Nucleus accumbens (tissue), 56 donors: ENCODE measurements at regions not wholly inside any gene's neighbourhood (a gene's known extent, or its start where the extent isn't known, plus 50 kb on each side); places are given as distances from the start of the nearest gene placed in this dataset.

Source experiments
- DNase-seq, 56 donors: peaks; one replicate each; lab custom pipeline; 2025; lab: John Stamatoyannopoulos, UW

DNA sequence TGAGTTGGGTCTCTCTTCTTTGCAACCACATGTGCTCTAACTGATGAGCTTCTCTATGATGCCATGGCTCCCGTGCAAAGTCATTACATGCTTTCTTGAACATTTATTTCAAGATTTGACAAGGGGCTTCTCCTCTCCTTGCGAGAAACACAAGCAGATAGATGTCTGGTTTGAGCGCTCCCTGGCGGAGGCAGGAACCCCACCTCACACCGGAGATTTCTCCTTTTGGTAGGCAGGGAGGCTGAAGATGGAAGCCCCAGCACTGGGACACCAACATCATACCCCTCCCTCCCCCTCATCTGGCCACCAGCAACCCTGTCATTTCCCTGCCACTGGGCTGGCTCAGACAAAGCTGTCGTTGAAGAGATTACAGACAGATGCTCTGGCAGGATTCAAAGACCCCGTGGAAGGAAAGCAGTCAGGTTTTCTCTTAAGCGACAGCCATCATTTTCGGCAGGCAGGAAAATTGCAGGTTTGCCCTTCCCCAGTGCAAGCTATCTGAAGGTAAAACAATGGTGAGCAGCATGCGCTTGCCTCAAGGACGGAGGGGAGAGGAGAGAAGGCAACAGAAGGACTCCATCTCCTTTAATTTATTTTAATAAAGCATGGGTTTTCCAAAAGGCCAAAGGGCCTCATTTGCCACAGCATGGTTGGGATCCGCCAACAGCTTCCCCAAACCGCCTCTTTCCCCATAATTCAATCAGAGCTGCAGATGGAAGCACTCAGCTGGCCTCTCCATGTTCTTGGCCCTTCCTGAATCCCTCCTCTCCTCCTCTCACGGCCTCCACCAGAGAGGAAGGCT is 344.1 kb upstream of the TSHZ3 start:
- no peak for DNase-seq

- no peak for DNase-seq
Measured at GRCh38 chr19:31693933-31694269, 344.7 kb upstream of the TSHZ3 start.

GRCh38 chr19:31694761-31695160 is 345.5 kb upstream of the TSHZ3 start:
- no peak for DNase-seq

- DNase-seq: no peak
Measured at GRCh38 chr19:31699421-31699820, 350.2 kb upstream of the TSHZ3 start.

- no peak for DNase-seq
Measured at GRCh38 chr19:31701146-31701545, 351.9 kb upstream of the TSHZ3 start.

DNA sequence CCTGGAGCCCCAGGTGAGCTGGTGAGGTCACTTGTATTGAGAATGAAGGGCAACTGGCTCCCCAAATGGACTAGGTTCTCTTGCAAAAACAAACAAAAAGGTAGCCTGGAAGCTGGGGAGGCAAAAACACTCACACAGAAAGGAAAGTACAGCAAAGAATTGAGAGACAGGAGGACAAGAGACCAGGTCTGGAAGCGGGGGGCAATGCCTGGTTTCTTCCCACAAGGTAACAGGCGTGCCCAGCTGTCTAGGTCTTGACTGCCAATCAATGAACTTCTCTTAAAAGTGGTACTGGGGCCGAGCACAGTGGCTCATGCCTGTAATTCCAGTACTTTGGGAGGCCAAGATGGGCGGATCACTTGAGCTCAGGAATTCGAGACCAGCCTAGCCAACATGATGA is 356.4 kb upstream of the TSHZ3 start:
- DNase-seq: no peak

DNA sequence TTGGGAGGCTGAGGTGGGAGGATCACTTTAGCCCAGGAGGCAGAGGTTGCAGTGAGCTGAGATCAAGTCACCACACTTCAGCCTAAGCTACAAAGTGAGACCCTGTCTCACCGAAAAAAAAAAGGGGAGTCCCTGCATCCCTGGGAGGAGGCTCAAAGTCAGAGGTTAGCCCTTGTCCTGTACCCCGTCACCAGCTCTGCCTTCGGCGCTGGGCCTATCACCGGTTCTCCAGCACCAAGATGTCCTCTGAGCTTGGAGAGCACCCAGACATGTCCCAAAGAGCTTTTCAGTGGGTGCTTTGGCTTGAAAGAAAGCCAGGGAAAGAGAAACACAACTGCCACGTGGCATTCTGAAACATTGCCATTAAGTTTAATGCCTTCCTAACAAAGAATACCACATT is 356.9 kb upstream of the TSHZ3 start:
- DNase-seq: no peak

DNA sequence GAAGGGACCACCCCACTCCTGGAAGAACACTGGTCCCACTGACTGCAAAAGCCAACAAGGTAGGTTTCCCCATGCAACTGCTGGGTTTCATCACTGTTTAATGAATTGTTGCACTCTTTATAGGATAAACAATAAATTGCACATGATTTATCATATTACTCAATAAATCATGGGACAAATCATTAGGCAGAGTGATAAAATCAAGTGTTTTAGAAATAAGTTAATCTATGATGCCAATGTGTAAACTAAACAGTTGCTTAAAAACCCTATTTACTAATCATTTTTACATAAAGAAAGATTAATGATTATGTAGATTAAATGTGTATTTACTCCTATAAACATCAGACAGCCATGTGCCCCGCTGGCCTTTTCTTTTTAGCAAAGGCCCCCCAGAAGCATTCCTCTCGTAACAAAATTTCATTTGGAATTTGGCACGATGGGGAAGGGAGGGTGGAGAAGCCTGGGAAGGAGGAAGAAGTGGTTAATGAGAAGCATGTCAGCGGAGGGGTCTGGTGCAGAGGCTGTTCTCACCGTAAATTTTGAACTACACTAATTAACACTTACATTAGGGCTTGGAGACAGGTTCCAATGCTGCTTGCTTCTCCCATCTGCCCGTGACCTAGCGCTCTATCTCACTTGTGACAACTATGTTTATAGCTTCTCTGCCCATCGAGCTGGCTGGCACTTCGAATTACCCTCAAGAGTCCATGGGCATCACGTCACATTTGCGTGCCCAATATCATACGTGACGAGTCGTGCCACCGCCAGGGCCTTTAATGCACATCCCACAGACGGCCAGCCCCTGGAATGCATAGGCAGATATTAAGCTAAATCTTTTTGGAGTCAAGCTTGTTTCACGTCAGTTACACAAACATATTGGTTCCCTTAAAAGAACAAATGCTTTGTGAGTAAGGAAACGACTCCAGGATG is 357.7 kb upstream of the TSHZ3 start:
- DNase-seq: no peak

GRCh38 chr19:31708520-31708919 is 359.3 kb upstream of the TSHZ3 start:
- DNase-seq: no peak

- DNase-seq: no peak
Measured at GRCh38 chr19:31709476-31709875, 360.2 kb upstream of the TSHZ3 start.

DNA sequence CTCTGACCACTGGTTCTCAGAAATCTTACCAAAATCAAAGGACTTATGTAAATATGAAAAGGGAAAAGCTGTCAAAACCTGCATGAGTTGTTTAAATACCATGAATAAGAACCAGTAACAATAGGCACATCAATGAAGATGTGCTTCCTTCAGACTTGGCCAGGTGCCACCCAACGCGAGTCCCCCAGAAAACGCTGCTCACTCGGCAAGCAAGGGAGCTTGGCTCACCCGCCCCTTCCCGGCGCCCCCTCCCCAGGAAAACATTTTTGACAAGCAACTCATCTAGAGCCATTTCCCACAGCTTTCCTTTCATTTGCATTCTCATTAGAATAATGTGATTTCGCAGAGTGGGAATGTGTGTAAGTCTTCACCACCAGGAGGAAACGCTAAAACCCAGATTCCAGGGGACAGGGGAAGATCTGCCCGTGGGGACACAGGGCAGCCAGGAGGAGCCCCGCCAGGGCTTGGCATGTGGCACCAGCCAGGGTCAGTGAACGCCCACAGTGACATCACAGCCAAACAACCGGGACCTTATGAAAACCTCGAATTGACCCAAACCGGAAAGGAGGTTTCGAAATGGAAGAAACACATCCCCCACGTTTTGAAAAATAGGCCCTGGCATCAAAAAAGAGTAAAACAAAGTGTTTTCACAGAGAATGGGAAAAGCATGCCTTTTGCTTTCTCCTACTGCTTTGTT is 366.2 kb upstream of the TSHZ3 start:
- no peak for DNase-seq

- no peak for DNase-seq
Measured at GRCh38 chr19:31716826-31717225, 367.6 kb upstream of the TSHZ3 start.

DNA sequence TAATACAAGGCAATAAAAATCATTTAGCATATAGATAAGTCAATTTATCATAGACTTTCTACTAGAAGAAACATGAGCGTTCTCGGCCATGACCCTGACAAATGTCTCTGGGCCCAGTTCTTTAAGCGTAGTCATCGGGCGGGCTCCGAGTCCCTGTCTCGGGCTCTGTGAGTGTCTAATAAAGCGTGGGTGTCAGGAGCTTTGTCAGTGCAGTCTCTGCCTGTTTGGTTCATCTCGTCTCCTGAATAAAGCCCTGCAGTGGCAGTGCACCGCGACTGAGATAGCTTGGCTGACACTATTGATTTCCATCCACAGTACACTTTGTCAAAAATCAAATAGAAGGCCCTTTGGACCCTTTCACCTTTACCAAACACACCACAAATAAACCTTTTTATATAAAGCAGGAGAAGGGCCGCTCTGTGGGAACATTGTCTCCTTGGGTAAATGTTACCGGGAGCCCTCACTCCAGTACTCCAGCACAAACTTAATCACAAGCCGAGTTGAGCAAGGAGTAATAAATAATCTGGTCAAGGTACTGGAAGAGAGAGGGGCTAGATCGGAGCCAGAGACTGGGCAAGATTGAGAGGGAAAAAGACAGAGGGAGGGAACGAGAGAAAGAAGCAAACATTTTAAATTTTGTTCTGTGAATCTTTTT is 368.2 kb upstream of the TSHZ3 start:
- DNase-seq: no peak

- DNase-seq: no peak
Measured at GRCh38 chr19:31718032-31718431, 368.8 kb upstream of the TSHZ3 start.

DNA sequence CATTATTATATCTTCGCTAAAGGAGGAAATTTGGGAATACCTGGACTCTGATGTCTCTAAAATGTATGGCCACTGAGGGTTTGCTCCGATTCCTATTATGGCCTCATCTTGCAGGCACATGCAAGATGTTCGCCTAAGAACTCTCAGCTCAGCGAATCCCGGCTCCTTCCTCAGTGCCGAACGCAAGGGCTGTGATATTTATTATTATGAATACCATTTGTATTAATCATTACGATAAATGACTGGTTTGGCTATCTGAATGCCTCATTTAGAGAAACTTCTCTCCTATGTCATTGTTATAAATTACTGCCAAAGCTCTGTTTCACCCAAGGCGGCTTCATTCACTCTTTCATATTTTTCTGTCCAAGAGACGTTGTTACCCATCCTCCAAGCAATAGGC is 369.7 kb upstream of the TSHZ3 start:
- no peak for DNase-seq

GRCh38 chr19:31723101-31723500 is 373.9 kb upstream of the TSHZ3 start:
- no peak for DNase-seq

GRCh38 chr19:31725051-31725450 is 375.8 kb upstream of the TSHZ3 start:
- no peak for DNase-seq

DNA sequence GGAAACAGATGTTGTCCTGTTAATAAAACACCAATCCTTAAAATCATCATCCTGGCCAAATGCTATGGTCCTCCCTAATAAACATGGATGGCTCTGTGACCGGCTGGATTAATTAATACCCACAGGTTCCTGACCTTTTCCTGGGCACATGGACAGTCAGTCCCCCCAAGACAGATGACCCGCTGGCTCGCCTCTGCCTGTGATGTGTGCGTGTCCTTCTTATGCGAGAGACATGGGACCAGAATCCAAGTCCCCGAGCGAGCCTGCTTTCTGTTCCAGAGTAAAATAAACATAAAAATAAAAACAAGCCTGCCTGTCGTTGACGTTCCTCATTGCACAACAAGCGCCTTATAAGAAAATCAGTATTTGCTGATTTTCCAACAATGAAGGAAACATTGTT is 378.3 kb upstream of the TSHZ3 start:
- no peak for DNase-seq

DNA sequence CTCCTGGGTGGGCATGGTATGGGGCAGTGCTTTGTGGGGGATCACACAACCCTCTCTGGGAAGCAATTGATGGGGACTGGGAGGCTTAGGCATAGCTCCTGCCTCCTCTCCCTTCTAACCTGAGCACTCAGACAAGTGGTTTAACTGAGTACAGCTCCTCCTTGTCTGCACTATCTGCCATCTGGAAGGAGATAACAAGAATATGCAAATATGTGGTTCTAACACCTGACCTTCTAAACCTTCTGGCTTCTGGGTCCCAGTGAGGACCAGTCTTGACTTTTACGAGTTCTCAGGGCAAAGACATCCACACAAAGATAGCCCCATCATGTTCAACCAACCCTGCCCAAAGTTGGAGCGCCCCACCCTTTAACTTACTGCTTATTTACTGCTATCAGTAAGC is 381.0 kb upstream of the TSHZ3 start:
- no peak for DNase-seq

DNA sequence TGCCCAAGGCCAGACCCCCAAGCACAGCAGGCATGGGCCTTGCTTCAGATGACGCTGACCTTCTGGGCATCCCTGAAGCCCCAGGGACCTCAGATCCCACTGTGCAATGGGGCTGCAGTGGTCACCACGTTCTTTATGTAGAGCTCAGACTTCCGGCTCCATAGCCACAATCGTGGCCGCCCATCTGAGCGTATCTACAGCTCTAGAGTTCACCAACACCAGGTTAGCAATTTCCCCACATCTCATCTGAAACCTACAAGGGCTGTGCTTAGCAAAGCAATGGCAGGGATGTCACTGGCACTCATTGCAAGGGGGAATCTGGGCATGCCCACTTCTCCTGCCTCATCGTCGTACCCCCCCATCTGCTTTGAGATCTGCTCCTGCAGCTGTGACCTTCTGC is 384.4 kb upstream of the TSHZ3 start:
- no peak for DNase-seq

DNA sequence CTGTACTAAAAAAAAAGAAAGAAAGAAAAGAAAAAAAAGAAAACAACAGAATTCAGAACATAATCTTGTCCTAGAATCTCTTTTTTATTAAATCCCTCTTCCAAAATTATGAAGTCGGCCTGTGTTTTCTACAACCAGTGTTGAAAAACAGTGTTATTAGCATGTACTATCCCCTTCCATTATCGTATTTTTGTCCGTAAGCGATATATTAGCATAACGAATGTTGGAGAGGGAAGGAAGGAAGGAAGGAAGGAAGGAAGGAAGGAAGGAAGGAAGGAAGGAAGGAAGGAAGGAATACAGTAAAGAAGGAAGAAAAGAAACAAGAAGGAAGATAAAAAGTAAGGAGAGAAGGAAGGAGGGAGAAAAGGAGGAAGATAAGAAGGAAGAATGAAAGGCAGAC is 393.0 kb upstream of the TSHZ3 start:
- DNase-seq: no peak
